ENCODE measurements at regions not wholly inside any gene's neighbourhood (a gene's known extent, or its start where the extent isn't known, plus 50 kb on each side); places are given as distances from the start of the nearest gene placed in this dataset.

GRCh38 chr6:159463119-159463829 lies 229.8 kb downstream of the SOD2 start:
- DNase-seq (ENCODE audit: extremely low spot score) = no peak
- ChIA-PET CTCF (interaction anchor here (0.8 to 2.6 kb wide), 6 partner anchors 8 to 249 kb away, joined by 3 to 8 read pairs (median 4); no protein-coding TSS in a partner anchor), POLR2A (no interaction called here)
- TF ChIP-seq CTCF (IDR thresholded peaks at IDR 0.05; ENCODE audit: control extremely low read depth, extremely low read depth, low read depth, missing control alignments) = no peak

GRCh38 chr6:159462431-159462830 lies 230.6 kb downstream of the SOD2 start:
- POLR2A ChIA-PET = no interaction called here
- CTCF ChIA-PET = interaction anchor here (1.0 to 2.6 kb wide), 5 partner anchors 15 to 248 kb away, joined by 3 to 8 read pairs (median 4); no protein-coding TSS in a partner anchor
- no peak for TF ChIP-seq CTCF (IDR thresholded peaks at IDR 0.05; ENCODE audit: control extremely low read depth, extremely low read depth, low read depth, missing control alignments)
- no peak for DNase-seq (ENCODE audit: extremely low spot score)

GRCh38 chr6:159461998-159462397 lies 231.0 kb downstream of the SOD2 start:
- CTCF ChIA-PET = interaction anchor here (1.0 to 2.6 kb wide), 7 partner anchors 10 to 248 kb away, joined by 3 to 8 read pairs (median 4); no protein-coding TSS in a partner anchor
- POLR2A ChIA-PET = no interaction called here
- peak; percentile 8 for TF ChIP-seq CTCF (IDR thresholded peaks at IDR 0.05; ENCODE audit: control extremely low read depth, extremely low read depth, low read depth, missing control alignments)
- peak; percentile 40 for DNase-seq (ENCODE audit: extremely low spot score)

GRCh38 chr6:159461266-159461665 lies 231.8 kb downstream of the SOD2 start:
- TF ChIP-seq CTCF (IDR thresholded peaks at IDR 0.05; ENCODE audit: control extremely low read depth, extremely low read depth, low read depth, missing control alignments) = no peak
- no peak for DNase-seq (ENCODE audit: extremely low spot score)
- ChIA-PET CTCF (interaction anchor here (1.0 to 1.5 kb wide), 4 partner anchors 10 to 208 kb away, joined by 3 to 4 read pairs (median 4); no protein-coding TSS in a partner anchor), POLR2A (no interaction called here)

GRCh38 chr6:159460476-159460875 lies 232.6 kb downstream of the SOD2 start:
- DNase-seq (ENCODE audit: extremely low spot score) = no peak
- ChIA-PET POLR2A (no interaction called here), CTCF (interaction anchor here (1.4 to 1.5 kb wide), 3 partner anchors 19 to 208 kb away, joined by 4 read pairs; no protein-coding TSS in a partner anchor)
- TF ChIP-seq CTCF (IDR thresholded peaks at IDR 0.05; ENCODE audit: control extremely low read depth, extremely low read depth, low read depth, missing control alignments) = no peak

- TF ChIP-seq CTCF (IDR thresholded peaks at IDR 0.05; ENCODE audit: control extremely low read depth, extremely low read depth, low read depth, missing control alignments) = no peak
These were observed 236.7 kb downstream of the SOD2 start for GRCh38 chr6:159456349-159456748.

More at GRCh38 chr6:159456349-159456748, 236.7 kb downstream of the SOD2 start:
- no peak for DNase-seq (ENCODE audit: extremely low spot score)
- CTCF ChIA-PET = no interaction called here
- POLR2A ChIA-PET = interaction anchor here (0.6 kb wide), 1 partner anchor 38 kb away, joined by 7 read pairs; no protein-coding TSS in a partner anchor
